Umbilical cord (tissue), 1 donor: ENCODE measurements at regions not wholly inside any gene's neighbourhood (a gene's known extent, or its start where the extent isn't known, plus 50 kb on each side); places are given as distances from the start of the nearest gene placed in this dataset.
"Not testable (repeated sequence)": the region's sequence is repeated elsewhere in the genome, so short reads cannot be mapped to it uniquely, and the experiment has no call there.

ENCODE experiments used
- DNase-seq: peaks from one replicate; pipeline ENCODE4 v3.0.0-alpha.2; 2015; ENCODE audit warnings: low spot score

DNA sequence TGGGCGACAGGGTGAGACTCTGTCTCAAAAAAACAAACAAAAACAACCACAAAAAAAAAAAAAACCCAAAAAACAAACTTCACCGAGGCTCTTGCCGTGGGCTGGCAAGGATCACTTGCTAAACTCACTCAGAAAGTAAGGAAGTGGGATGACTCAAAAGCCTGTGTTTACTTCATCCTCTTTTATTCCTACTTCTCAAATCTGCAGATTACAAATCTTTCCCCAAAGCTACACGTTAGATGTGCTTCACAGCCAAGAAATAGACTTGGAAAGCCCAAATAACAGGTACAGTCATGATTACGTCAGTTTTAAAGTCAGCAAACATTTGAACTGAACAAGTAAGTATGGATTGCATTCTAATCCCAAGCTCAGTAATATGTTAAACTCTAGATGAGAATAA, 359.3 kb downstream of the ADGRL2 start:
- DNase-seq: peak; percentile 33

DNA sequence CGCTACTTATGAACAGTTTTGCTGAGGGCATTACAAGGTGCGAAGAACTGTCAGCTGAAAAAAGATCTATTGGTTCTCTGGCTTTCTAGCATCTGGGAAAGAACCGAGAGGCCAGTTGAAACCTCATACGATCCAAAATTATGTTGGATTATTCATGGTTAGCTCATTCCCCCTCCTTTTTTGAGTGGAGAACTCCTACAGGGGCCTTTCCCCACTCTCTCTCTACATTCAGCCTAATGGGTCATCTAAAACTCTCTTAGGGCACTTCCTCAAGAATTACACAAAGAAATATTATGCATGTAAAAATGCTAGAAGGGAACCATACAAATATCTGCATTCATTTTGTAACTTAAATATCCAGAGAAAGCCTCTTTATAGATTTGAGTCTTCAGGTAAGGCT, 358.2 kb downstream of the ADGRL2 start:
- DNase-seq: no peak

DNA sequence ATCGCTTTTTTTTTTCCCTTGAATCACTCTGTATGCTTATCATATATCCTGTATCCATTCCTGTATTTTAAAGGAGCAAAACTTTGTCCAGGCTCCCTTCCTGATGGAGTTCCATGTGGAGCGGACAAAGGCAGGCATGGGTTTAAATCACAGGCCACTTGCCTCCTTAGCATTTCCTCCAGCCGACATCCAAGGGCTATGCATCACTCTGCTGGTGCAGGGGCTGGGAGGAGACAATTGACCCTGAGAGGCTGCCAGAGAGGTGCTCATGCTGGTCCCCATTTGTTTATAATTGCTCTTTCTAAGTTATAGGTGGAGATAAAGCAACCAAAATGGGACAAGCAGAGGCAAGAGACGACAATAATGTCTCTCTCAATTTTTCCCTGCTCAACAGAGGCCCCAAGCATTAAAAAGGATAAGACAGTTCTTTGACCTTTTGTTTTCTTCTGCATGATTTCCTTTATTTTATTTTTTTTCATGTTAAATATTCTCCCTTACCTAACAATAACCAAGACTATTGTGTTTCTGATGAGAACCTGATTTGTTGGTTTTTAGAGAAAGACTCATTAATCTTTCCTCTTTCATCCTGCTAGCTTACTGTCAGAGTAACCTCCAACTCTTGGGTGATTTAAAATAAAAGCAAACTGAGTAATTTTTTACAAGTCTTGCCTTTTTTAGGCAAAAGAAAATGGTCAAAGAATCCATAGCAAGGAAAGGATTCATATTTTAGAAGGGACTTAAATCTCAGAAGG, 353.7 kb downstream of the ADGRL2 start:
- no peak for DNase-seq

DNA sequence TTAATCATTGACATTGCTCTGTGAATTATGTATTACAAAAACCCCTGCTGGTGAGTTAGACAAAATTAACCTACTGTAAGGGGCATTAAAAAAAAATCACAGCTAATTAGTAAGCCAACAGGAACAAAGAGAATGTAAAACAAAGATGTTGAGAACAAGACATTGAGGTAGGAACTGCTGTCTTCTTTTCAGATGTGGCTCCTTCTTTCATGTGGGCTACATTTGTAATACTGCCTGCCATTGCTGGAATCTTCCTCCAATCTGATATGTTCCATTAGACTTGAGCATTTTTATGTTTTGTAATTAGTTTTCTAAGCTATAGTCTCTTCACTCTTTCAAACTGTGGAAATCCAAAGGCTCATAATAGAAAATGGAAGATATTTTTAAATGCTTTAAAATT, 353.0 kb downstream of the ADGRL2 start:
- no peak for DNase-seq

DNA sequence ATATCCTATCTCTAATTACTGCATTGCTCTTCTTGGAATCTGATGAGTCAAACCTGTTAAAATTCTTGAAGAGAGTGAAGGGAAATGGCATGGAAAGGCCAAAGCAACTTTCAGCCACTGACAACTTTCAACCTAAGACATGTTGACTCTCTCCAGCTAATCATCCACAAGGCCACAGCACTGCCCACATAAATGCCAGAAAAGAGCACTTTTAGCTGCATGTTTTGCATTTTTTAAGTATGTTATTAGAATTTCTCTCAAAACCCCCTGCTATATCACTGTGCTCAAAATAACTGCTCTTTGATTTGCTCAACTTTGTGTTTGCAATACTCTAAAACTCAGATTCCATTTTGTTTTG, 352.5 kb downstream of the ADGRL2 start:
- no peak for DNase-seq

DNA sequence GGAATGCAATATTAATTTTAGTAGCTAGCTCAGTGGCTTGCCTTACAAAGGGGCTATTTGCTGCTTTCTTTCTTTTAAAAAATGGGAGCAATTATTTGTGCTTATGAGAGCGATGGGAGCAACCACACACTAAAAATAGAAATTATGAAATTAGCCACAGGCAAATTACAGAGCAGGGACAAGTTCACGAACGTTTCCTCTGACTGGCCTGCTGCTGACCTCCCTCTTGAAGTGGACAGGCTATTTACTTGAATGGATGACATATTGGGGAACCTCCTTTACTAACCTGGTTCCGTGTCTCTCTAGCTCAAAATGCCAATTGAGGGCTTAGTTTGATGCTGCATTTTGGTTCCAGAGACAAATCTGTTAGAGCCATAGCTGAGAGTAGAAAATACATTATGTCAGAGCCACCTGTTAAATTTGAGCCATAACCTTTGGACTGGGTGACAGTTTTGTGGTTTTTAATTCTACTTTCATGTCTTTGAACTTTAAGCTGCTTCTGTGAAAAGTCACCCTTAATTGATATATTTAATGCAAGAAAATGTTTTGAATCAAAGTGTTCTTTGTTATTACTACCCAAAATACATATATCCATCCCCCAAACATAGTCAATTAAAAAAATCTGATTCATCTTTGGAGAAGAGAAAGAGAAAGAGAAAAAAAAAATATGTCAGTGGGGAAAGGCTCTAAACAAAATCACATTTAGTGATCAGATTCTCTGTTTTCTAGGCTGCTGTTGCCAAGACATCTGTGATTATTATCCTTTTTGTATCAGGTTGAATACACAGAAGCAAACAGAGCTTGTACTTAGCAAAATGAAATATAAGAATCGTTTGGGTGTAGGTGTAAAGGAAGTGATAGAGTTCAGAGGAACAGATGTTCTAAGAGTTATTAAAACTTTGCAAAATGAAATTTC, 351.9 kb downstream of the ADGRL2 start:
- no peak for DNase-seq

DNA sequence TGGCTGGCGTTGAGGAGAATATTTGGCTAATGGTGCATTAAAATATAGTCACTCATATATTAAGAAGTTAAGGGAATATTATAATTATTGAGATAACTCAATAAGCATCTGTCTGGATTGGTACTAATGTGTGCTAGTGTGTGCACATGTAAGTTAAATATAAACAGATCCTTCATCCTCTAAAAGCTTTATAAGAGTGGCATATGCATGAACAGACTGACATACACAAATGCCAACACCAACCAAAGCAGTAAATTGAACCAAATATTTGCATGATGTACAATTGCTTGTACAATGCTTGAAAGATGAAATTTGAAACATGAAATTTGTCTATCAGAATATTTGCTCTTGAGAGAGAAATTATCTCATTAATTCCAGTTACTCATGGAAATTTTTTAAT, 344.9 kb downstream of the ADGRL2 start:
- DNase-seq: no peak

DNA sequence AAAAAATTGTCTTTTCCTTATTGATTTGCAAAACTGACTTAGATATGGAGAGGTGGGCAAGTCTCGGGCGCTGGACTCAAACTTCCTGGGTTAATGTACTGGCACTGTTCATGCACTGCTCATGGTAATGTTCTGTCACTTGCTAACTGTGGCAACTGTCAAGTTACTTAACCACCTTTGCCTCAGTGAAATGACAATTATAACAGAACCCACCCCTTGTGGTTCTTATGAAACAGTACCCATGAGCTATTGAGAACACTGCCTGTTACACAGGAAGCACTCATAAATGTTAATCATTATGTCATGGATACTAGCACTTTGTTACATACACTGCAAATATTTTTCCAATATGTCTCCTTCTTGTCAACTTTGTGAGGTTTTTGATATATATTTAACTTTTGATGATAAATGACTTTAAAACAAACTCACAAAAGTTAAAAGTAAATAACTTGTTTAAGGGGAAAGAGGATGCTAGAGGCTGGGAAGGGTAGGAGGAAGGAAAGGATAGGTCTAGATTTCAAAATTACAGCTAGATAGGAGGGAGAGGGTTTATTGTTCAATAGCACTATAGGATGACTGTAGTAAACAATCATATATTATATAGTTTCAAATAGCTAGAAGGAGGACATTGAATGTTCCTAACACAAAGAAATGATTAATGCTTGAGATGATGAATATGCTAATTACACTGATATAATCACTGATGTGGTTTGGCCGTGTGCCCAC, 342.5 kb downstream of the ADGRL2 start:
- DNase-seq: no peak

DNA sequence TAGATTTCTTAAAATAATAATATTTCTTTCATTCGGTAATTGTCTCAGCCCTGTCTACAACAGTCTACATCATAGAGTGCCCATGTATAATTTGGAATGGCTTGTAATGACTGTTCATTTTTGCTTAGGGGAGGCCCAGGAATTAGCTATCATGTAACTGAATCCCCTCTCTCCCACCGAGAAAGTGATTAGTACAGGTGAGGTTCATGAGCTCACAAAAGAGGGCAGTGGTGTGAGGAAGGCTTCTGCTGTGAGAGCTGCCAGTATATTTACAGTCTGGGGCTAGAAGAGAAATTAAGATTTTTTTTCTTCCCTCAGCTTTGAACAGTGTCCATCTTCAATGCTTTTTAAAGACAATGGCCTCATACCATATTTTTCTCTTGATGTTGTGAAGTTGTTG, 340.7 kb downstream of the ADGRL2 start:
- no peak for DNase-seq

DNA sequence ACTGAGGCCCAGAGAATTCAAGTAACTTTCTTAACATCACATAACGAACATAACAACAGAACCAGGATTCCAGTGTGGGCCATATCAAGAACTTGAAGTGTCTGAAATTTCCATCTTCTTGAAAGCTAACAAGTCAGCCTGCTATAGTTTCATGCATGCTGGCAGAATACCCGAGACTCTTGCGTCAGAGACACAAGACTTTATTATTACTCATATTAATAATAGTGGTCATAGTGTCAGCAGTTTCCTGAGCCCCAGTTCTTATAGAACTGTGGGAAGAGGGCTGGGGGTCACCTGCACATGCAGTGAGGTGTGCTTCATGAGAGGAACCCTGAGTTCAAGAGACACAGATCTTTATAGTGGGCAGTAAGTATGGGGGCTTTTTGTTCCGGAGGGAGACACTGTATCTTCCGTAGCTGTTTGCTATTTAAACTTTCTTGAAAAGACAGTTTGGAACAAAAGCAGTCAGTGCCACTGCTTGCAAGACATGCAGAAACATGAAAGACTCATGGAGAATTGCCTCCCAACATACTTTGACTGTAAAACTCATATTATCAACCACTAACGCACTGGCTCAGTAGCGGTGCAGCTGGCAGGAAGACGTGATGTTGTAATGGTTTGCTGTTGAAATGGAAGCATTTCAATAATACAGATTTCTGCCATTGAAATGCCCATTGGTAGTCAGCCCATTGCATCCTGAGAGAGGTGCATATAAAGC, 339.2 kb downstream of the ADGRL2 start:
- DNase-seq: no peak

DNA sequence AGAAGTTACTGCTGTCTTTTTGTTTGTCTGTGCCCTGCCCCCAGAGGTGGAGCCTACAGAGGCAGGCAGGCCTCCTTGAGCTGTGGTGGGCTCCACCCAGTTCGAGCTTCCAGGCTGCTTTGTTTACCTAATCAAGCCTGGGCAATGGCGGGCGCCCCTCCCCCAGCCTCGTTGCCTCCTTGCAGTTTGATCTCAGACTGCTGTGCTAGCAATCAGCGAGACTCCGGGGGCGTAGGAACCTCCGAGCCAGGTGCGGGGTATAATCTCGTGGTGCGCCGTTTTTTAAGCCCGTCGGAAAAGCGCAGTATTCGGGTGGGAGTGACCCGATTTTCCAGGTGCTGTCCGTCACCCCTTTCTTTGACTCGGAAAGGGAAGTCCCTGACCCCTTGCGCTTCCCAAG, 335.6 kb downstream of the ADGRL2 start:
- not testable (repeated sequence) for DNase-seq

DNA sequence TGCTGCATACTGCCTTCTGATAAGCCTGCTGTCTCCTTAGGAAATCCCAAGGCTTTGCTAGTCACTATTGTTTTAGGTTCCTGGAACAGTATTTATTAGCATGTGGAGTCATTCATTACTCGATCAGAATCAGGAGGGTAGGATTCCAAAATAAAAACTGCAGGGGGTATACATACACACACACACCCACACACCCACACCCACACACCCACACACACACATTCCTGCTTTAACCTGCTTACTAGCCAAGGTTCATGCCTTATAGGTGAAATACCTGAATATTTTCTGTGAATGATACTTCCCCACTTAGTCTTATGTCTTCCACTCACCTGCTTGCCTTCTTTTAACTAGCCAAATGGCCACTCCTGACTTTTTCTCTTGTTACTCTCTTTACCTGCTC, 325.1 kb downstream of the ADGRL2 start:
- no peak for DNase-seq

DNA sequence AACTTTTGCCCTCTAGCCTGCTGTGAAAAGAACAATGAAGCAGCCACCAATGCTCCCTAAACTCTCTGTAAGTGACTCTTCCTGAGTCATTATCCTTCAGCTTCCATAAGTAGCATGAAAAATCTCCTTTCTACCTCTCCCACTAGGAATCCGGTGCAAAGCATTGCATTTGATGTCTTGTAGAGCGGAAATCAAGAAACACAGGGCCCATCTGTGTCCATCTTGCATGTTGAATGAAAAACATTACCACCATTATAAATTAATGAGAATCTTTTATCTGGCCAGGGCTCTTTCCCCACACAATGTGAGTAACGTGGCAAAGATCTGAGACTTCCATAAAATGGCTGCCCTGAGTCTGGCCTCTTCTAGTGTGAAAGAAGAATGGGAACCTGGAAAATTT, 324.4 kb downstream of the ADGRL2 start:
- DNase-seq: no peak

DNA sequence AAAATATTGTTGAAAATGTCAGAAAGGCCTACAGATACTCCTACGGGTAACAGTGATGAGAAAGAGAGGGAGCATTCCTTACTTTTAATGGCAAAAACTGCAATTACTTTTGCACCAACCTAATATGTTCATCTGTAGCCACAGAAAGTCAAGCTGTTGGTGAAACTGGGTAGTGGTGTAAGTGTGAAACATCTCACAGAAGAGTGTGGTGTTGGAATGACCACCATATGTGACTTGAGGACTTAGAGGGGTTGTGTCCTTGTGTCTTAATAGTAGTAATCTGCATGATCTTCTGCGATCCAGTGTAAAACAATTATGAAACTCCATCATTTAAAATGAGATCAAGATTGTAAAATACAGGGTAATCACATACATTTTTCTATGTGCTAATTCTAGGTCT, 320.7 kb downstream of the ADGRL2 start:
- no peak for DNase-seq

DNA sequence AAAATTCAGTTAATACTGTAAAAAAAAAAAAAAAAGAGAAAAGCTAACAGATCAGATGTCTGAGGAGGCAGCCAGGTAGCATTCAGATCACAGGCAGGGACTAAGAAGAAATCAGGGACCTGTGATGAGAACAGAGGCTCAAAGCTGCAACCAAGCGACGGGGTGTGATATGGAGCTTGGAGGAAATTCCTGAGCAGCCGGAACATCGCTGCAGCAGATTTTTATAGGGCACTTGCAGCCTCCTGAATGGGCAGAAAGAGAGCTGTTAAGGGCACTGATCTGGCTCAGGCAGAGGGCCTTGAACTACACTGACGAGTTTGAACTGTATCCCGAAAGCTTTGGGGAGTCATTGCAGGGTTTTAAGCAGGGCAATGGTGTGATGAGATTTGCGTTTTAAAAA, 315.4 kb downstream of the ADGRL2 start:
- DNase-seq: peak; percentile 8

DNA sequence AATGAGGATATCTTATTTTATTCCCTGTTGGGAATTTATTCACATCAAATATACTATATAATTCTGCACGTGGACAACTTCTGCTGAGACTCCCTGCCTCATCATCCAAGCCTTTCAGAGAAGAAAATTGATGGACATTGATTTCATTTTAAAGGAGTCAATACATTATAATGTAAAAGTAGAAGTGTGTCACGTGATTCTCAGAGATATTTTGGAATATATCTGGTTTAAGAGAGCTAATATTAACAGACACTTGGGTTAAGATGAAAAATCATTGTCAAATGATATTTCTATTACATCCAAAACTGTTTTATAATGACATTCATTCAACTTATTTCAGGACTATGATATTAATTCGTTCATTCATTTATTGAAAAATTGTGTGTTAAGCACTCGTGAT, 314.2 kb downstream of the ADGRL2 start:
- DNase-seq: no peak

DNA sequence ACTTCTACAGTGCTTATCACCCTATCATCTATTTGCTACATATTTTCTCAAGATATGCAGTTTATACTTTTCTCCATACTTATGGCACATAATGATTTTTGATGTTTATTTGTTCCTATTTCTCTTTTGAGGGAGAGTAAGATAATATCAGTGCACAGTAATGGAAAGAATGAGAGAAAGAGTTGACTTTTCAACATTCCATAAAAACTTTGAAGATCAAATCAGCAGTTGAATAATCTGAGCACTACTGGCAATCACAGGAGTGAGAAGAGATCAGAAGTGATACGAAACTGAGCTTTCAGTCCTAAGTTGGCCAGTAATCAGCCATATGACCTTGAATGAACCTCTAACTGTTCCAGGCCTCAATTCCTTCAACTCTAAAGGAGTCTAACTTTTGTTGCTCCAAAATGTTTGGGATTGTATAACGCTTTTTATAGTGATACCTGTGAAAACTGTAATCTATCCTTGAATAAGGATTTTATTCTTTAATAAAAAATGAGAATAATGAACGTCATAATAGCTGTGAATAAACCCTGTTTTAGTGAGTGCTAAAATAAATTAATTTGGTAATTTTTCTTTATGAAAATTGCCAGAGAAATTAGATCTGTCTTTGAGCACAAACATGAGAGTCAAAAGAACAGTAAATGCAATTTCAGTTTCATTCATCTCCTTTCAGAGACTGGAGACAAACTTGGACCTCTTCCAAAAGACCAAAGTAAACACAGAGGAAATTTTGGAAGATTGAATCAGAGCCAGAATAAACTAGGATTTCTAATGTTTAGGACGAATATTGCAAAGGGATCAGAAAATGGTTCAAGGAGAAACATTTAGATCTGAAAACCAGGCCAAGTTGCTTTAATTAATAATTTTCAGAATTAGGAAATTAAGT, 309.9 kb downstream of the ADGRL2 start:
- peak; percentile 14 for DNase-seq

DNA sequence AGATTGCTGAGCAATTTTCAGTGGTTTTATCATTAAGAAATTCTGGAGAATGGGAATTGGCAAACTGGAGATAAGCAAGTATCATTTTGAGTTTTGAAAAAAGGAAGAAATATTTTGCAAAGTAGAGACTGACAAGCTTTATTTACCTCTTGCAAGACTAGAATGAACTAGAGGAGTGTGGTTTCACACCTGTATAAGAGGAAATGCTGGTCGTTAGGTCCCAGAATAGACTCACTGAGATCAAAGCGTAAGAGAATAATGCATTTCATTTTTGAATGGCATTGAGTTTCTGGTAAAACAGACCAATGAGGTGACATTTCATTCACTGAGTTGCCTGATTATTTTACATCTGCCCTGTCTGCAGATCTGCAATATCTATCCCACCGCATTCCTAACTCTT, 308.1 kb downstream of the ADGRL2 start:
- DNase-seq: no peak

DNA sequence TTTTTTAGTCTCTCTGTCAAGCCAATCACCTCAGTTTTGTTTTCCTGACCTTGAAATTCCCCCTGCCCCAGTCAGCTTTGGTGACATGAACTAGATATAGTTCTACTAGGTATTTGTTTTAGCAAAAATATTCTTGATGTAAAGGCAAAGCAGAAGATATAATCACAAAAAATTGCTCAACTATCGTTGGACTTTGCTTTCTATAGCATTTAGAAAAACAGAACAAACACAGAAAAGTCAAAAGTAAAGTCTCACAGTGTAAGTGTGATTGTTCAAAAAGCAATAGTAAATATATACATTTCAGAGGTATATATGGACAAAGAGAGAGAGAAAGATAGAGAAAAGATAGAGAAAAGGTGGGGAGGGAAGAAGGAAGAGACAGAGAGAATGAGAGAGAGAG, 305.9 kb downstream of the ADGRL2 start:
- no peak for DNase-seq

DNA sequence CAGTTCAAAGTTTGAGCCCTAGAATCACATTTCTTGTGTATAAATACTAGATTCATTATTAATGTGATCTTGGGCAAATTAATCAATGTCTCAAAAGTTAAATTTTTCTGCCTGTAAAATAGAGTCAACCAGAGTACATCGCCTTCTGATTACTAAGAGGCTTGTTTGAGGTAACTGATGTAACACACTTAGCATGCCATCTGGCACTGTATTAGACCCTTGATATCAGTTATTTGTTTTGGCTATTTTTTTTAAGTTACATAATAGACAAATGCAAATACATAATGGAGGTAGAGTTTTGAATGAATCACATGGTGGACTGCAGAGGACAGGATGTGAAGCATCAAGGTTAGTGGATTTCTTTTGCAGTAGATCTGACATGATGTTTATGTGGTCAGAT, 298.4 kb downstream of the ADGRL2 start:
- no peak for DNase-seq

DNA sequence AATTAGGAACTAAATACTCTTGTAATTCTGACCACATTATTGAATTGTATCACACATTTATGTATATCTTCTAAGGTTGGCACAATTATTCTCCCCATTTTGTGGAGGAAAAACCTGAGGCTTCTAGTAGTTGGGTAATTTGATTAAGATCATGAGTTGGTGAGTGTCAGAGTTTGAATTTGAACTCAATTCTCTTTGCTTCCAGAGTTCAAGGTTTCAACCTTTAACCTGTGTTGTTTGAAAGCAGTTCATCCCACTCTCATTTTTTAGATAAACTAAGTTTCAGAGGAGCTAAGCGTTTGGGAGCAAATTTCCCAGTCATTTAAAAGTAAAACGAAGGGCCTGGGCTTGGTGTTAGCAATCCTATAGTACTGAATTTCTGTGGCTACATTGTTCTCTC, 293.4 kb downstream of the ADGRL2 start:
- no peak for DNase-seq
